ENCODE measurements at regions not wholly inside any gene's neighbourhood (a gene's known extent, or its start where the extent isn't known, plus 50 kb on each side); places are given as distances from the start of the nearest gene placed in this dataset.
"Not testable (repeated sequence)": the region's sequence is repeated elsewhere in the genome, so short reads cannot be mapped to it uniquely, and the experiment has no call there.

DNA sequence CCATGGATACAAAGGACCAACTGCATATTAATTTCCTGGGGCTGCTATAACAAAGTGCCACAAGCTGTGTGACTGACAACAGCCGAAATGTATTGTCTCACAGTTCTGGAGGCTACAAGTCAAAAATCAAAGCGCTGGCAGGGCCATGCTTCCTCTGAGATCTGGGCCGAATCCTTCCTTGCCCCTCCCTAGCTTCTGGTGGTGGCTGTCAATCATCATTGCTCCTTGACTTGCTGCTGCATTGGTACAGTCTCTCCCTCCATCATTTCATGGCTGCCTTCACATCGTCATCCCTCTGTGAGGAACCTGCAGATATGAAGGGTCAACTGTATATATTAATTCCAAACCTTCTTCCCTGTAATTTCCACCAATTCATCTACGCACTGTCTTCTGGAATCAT, 118.3 kb downstream of the EXOC5 start:
- H3K9me3 Mint-ChIP-seq: no peaks in the 10 kb centered on the region
- peaks cover 0 to 4% of the 10 kb centered on the region in 2 experiments for H3K27me3 ChIP-seq (ENCODE audit: control insufficient read depth in 1 of 2, insufficient read depth in 2 of 2, low read length in 2 of 2)
- no peak overlapping the region for H3K27ac Mint-ChIP-seq
- no peaks in the 10 kb centered on the region for H3K4me1 ChIP-seq (ENCODE audit: insufficient read depth, low read length)
- H3K4me3 Mint-ChIP-seq: no peak overlapping the region
- H3K36me3 ChIP-seq (ENCODE audit: insufficient read depth, low read length): no peaks in the 10 kb centered on the region
- H3K4me3 ChIP-seq (ENCODE audit: low read length): no peak overlapping the region
- H3K9me3 ChIP-seq (ENCODE audit: control insufficient read depth in 1 of 2, insufficient read depth in 1 of 2, low read length in 2 of 2): no peaks in the 10 kb centered on the region
- intact Hi-C loops (cut with DNase I, micrococcal nuclease): no loop called here
- no peaks in the 10 kb centered on the region for H3K36me3 Mint-ChIP-seq (ENCODE audit: low read depth)
- no peak overlapping the region for H3K27ac ChIP-seq (ENCODE audit: low read depth in 1 of 2, low read length in 2 of 2)
- DNase-seq (no peak), ATAC-seq (ENCODE audit: poor library complexity) (no peak)
- ChIA-PET CTCF (interaction anchor here (0.9 kb wide), 1 partner anchor 12 kb away, joined by 3 read pairs; no protein-coding TSS in a partner anchor), POLR2A (no interaction called here)
- H3K27me3 Mint-ChIP-seq: peaks cover 8% of the 10 kb centered on the region
- H3K4me1 Mint-ChIP-seq (ENCODE audit: low read depth): no peaks in the 10 kb centered on the region
- no peak for TF ChIP-seq CTCF (IDR thresholded peaks at IDR 0.05)

DNA sequence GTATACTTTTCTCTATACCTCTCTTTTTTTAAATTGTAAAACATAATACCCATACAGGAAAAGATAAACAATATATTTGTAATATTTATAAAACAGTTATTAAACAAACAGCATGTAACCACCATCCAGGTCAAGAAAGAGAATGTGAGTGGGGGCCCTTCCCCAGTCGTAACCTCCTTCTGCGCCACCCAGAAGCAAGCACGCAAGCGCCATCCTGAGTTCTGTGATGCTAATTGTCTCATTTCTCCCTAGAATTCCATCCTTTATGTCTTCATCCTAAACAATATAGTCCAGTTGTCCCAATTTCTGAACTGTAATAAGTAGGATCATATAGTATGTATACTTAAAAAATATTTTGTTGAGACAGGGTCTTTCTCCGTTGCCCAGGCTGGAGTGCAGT, 129.5 kb downstream of the EXOC5 start:
- POLR2A ChIA-PET: no interaction called here
- DNase-seq: no peak
- Mint-ChIP-seq H3K27me3 (peaks cover 3% of the 10 kb centered on the region), H3K27ac (no peak overlapping the region), H3K4me3 (no peak overlapping the region), H3K4me1 (ENCODE audit: low read depth) (no peaks in the 10 kb centered on the region), H3K36me3 (ENCODE audit: low read depth) (no peaks in the 10 kb centered on the region), H3K9me3 (peaks cover 3% of the 10 kb centered on the region)
- intact Hi-C loops (cut with DNase I, micrococcal nuclease): no loop called here
- Histone ChIP-seq H3K4me3 (ENCODE audit: low read length) (no peak overlapping the region), H3K27ac (ENCODE audit: low read depth in 1 of 2, low read length in 2 of 2) (no peak overlapping the region), H3K9me3 (ENCODE audit: control insufficient read depth in 1 of 2, insufficient read depth in 1 of 2, low read length in 2 of 2) (no peaks in the 10 kb centered on the region), H3K36me3 (ENCODE audit: insufficient read depth, low read length) (no peaks in the 10 kb centered on the region), H3K4me1 (ENCODE audit: insufficient read depth, low read length) (no peaks in the 10 kb centered on the region), H3K27me3 (ENCODE audit: control insufficient read depth in 1 of 2, insufficient read depth in 2 of 2, low read length in 2 of 2) (peaks cover 0 to 8% of the 10 kb centered on the region in 2 experiments)
- TF ChIP-seq CTCF (IDR thresholded peaks at IDR 0.05): no peak
- ATAC-seq (ENCODE audit: poor library complexity): no peak
- CTCF ChIA-PET: no interaction called here

DNA sequence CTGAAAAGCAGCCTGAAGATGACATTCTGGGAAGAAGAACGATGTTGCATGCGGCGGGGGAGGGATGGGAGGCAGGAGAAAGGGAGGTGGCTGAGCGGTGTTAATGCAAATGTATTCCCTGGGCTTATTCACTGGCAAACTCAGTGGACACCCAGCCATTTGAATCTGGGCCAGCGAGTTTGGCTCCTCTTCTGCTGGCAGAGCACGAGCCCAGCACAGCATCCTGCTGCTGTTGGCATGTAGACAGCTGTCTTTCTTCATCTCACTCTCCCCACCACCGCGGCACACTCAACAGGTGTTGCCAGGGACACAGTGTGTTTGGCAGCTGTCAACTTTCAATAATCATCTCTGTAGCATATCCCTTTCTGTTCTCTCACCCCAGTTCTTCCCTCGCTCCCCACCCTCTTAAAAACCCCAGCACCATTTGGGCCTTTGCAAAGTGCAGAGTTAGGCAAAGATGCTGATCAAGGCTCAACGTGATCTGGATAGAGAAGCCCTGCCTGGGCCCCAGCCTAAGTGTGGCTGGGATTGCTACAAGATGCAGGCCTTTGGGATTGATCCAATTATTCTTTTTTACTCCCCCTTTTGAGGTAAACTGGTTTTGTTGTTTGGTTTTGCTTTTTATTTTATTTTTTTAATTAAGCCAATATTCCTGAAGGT, 131.9 kb downstream of the EXOC5 start:
- Histone ChIP-seq H3K36me3 (ENCODE audit: insufficient read depth, low read length) (no peaks in the 10 kb centered on the region), H3K4me3 (ENCODE audit: low read length) (no peak overlapping the region), H3K27me3 (ENCODE audit: control insufficient read depth in 1 of 2, insufficient read depth in 2 of 2, low read length in 2 of 2) (peaks cover 2 to 8% of the 10 kb centered on the region in 2 experiments), H3K4me1 (ENCODE audit: insufficient read depth, low read length) (no peaks in the 10 kb centered on the region), H3K9me3 (ENCODE audit: control insufficient read depth in 1 of 2, insufficient read depth in 1 of 2, low read length in 2 of 2) (no peaks in the 10 kb centered on the region), H3K27ac (ENCODE audit: low read depth in 1 of 2, low read length in 2 of 2) (no peak overlapping the region)
- peaks cover 3% of the 10 kb centered on the region for H3K9me3 Mint-ChIP-seq
- peaks cover 3% of the 10 kb centered on the region for H3K27me3 Mint-ChIP-seq
- intact Hi-C loops (cut with DNase I, micrococcal nuclease): no loop called here
- H3K4me1 Mint-ChIP-seq (ENCODE audit: low read depth): no peaks in the 10 kb centered on the region
- TF ChIP-seq CTCF (IDR thresholded peaks at IDR 0.05): no peak
- ATAC-seq (ENCODE audit: poor library complexity) (no peak), DNase-seq (no peak)
- no peak overlapping the region for H3K4me3 Mint-ChIP-seq
- POLR2A ChIA-PET: no interaction called here
- no peak overlapping the region for H3K27ac Mint-ChIP-seq
- CTCF ChIA-PET: no interaction called here
- H3K36me3 Mint-ChIP-seq (ENCODE audit: low read depth): no peaks in the 10 kb centered on the region

DNA sequence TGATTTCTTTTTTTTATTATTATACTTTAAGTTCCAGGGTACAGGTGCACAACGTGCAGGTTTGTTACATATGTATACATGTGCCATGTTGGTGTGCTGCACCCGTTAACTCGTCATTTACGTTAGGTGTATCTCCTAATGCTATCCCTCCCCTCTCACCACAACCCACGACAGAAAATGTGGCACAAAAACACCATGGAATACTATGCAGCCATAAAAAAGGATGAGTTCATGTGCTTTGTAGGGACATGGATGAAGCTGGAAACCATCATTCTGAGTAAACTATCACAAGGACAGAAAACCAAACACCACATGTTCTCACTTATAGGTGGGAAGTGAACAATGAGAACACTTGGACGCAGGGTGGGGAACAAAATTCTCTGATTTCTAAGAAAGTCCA, 140.9 kb downstream of the EXOC5 start:
- CTCF ChIA-PET: not testable (repeated sequence)

More for the DNA sequence above, 140.9 kb downstream of the EXOC5 start:
- H3K4me3 Mint-ChIP-seq; H3K27me3 ChIP-seq (ENCODE audit: control insufficient read depth in 1 of 2, insufficient read depth in 2 of 2, low read length in 2 of 2); H3K36me3 Mint-ChIP-seq (ENCODE audit: low read depth); H3K4me1 ChIP-seq (ENCODE audit: insufficient read depth, low read length); H3K36me3 ChIP-seq (ENCODE audit: insufficient read depth, low read length); H3K27ac ChIP-seq (ENCODE audit: low read depth in 1 of 2, low read length in 2 of 2); H3K4me1 Mint-ChIP-seq (ENCODE audit: low read depth); H3K4me3 ChIP-seq (ENCODE audit: low read length); DNase-seq; intact Hi-C loops (cut with DNase I, micrococcal nuclease); H3K27ac Mint-ChIP-seq; ATAC-seq (ENCODE audit: poor library complexity); H3K9me3 Mint-ChIP-seq; H3K9me3 ChIP-seq (ENCODE audit: control insufficient read depth in 1 of 2, insufficient read depth in 1 of 2, low read length in 2 of 2): not testable (repeated sequence)
- peaks cover 21% of the 10 kb centered on the region for H3K27me3 Mint-ChIP-seq
- POLR2A ChIA-PET: interaction anchor here (0.8 kb wide), 1 partner anchor 94 kb away, joined by 3 read pairs; no protein-coding TSS in a partner anchor

All from CD4-positive, alpha-beta T cell (primary cell).